Parathyroid adenoma (tissue), 2 donors: ENCODE measurements at regions not wholly inside any gene's neighbourhood (a gene's known extent, or its start where the extent isn't known, plus 50 kb on each side); places are given as distances from the start of the nearest gene placed in this dataset.

ENCODE experiments used
- H2AFZ ChIP-seq: fragments of 300-600 bp; sonication (generic); one replicate; pipeline ENCODE4 v1.7.0; 2017; ENCODE audit warnings: antibody characterized with exemption, mild to moderate bottlenecking
- H3K27ac ChIP-seq: fragments of 300-600 bp; sonication (generic); one replicate; pipeline ENCODE4 v1.7.0; 2017
- H3K27me3 ChIP-seq: fragments of 300-600 bp; sonication (generic); one replicate; pipeline ENCODE4 v1.7.0; 2017; ENCODE audit warnings: low read length; ENCODE audit not compliant: control insufficient read depth, insufficient read depth
- H3K36me3 ChIP-seq: fragments of 300-600 bp; sonication (generic); one replicate; pipeline ENCODE4 v1.7.0; 2017; ENCODE audit warnings: low read length; ENCODE audit not compliant: control insufficient read depth, insufficient read depth
- H3K4me1 ChIP-seq: fragments of 300-600 bp; sonication (generic); one replicate; pipeline ENCODE4 v1.7.0; 2017; ENCODE audit warnings: control low read depth
- H3K4me2 ChIP-seq: fragments of 300-600 bp; sonication (generic); one replicate; pipeline ENCODE4 v1.7.0; 2017; ENCODE audit warnings: low read length
- H3K4me3 ChIP-seq: fragments of 300-600 bp; sonication (generic); one replicate; pipeline ENCODE4 v1.7.0; 2017; ENCODE audit warnings: low read depth, low read length
- H3K79me2 ChIP-seq: fragments of 300-600 bp; sonication (generic); one replicate; pipeline ENCODE4 v1.7.0; 2017; ENCODE audit warnings: control low read depth
- H3K9ac ChIP-seq: fragments of 300-600 bp; sonication (generic); one replicate; pipeline ENCODE4 v1.7.0; 2017; ENCODE audit warnings: mild to moderate bottlenecking
- H3K9me3 ChIP-seq: fragments of 300-600 bp; sonication (generic); one replicate; pipeline ENCODE4 v1.7.0; 2017; ENCODE audit warnings: low read length; ENCODE audit not compliant: control insufficient read depth
- CTCF ChIP-seq: fragments of 300-600 bp; sonication (generic); IDR thresholded peaks from one replicate; pipeline ENCODE4 v1.7.0; 2017; ENCODE audit warnings: antibody characterized with exemption, mild to moderate bottlenecking
- donor health status: primary hyperparathyroidism.

GRCh38 chrY:15162211-15162610, 637.9 kb downstream of the NLGN4Y start:
- no peak overlapping the region for H3K4me2 ChIP-seq
- no peak overlapping the region for H3K27ac ChIP-seq
- H3K79me2 ChIP-seq, result no peaks in the 10 kb centered on the region
- H3K4me3 ChIP-seq, result no peak overlapping the region
- no peak overlapping the region for H2AFZ ChIP-seq
- H3K27me3 ChIP-seq, result no peaks in the 10 kb centered on the region
- no peak for TF ChIP-seq CTCF
- H3K4me1 ChIP-seq, result no peaks in the 10 kb centered on the region
- H3K9me3 ChIP-seq, result no peaks in the 10 kb centered on the region
- H3K9ac ChIP-seq, result no peak overlapping the region
- no peaks in the 10 kb centered on the region for H3K36me3 ChIP-seq

DNA sequence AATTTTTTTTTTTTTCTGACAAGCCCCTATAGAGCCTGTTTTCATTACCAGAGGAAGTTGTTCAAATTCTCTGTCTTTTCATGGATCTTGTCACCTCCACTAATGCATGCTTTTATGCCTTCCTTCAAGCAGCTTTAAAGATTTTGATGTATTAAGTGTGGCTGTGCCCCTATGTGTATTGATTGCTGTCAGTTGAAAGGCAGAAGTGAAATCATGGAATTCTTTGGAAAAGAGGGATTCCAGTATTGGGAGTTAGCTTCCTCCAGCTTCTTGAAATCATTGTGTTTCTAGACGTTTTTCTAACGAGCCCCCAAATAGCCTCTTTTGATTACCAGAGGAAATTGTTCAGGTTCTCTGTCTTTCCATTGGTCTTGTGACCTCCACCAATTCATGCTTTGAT, 655.6 kb downstream of the NLGN4Y start:
- no peaks in the 10 kb centered on the region for H3K36me3 ChIP-seq
- H3K27ac ChIP-seq, result no peak overlapping the region
- no peaks in the 10 kb centered on the region for H3K4me1 ChIP-seq
- no peak overlapping the region for H3K4me3 ChIP-seq
- TF ChIP-seq CTCF, result no peak
- no peak overlapping the region for H2AFZ ChIP-seq
- no peaks in the 10 kb centered on the region for H3K79me2 ChIP-seq
- no peak overlapping the region for H3K9ac ChIP-seq
- no peak overlapping the region for H3K4me2 ChIP-seq
- H3K9me3 ChIP-seq, result no peaks in the 10 kb centered on the region
- H3K27me3 ChIP-seq, result no peaks in the 10 kb centered on the region

GRCh38 chrY:15229056-15229455, 704.7 kb downstream of the NLGN4Y start:
- Histone ChIP-seq H3K4me2 (no peak overlapping the region), H3K36me3 (no peaks in the 10 kb centered on the region), H3K9ac (no peak overlapping the region), H3K79me2 (no peaks in the 10 kb centered on the region), H3K27me3 (no peaks in the 10 kb centered on the region), H3K27ac (no peak overlapping the region), H3K4me1 (no peaks in the 10 kb centered on the region), H2AFZ (no peak overlapping the region), H3K9me3 (no peaks in the 10 kb centered on the region), H3K4me3 (no peak overlapping the region)
- no peak for TF ChIP-seq CTCF

DNA sequence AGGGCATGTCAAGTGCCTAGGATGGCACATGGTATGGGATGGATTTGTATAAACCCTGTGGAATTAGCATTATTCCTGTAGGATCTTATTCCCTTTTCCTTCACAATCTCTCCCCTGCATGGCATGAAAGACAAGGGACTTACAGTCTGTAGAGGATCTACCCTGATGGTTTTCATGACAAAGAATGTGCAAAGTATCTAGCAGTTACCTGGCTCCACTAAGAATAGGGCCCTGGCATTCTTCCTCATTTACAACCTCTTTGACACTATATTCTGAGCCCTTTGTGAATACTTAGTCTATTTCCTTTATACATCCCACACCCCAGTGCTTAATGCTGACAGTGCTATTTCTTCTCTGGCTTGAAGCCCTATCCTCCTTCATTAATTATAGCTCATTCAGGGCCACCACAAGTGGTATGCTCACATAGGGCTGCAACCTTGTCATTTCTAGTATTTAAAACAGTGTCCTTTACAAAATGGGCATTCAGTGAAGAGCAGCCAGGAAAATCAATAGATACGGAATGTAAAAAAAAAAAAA, 715.3 kb downstream of the NLGN4Y start:
- H2AFZ ChIP-seq, result no peak overlapping the region
- H3K79me2 ChIP-seq, result no peaks in the 10 kb centered on the region
- H3K27ac ChIP-seq, result no peak overlapping the region
- H3K4me2 ChIP-seq, result no peak overlapping the region
- H3K36me3 ChIP-seq, result no peaks in the 10 kb centered on the region
- H3K9me3 ChIP-seq, result no peaks in the 10 kb centered on the region
- H3K4me1 ChIP-seq, result no peaks in the 10 kb centered on the region
- no peak overlapping the region for H3K9ac ChIP-seq
- H3K27me3 ChIP-seq, result no peaks in the 10 kb centered on the region
- no peak for TF ChIP-seq CTCF
- H3K4me3 ChIP-seq, result no peak overlapping the region

DNA sequence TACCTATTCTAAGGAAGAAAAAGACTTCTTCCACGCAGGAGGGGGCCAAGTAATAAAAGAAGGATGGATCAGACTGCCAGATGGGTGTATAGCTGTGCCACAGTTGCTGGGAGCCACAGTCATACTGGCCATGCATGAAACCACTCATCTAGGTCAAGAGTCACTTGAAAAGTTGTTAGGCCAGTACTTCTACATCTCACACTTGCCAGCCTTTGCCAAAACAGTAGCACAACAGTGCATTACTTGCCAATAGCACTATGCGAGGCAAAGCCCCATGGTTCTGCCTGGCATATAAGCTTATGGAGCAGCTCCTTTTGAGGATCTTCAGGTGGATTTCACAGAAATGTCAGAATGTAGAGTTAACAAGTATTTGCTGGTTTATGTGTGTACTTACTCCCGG, 735.0 kb downstream of the NLGN4Y start:
- Histone ChIP-seq H3K27ac (no peak overlapping the region), H3K9me3 (no peaks in the 10 kb centered on the region), H3K36me3 (no peaks in the 10 kb centered on the region), H3K4me2 (no peak overlapping the region), H3K27me3 (no peaks in the 10 kb centered on the region), H3K9ac (no peak overlapping the region), H2AFZ (no peak overlapping the region), H3K79me2 (no peaks in the 10 kb centered on the region), H3K4me1 (no peaks in the 10 kb centered on the region), H3K4me3 (no peak overlapping the region)
- TF ChIP-seq CTCF, result no peak
